ENCODE measurements at regions not wholly inside any gene's neighbourhood (a gene's known extent, or its start where the extent isn't known, plus 50 kb on each side); places are given as distances from the start of the nearest gene placed in this dataset.

GRCh38 chr1:221066351-221067001 is 187.2 kb downstream of the HLX start:
- H3K36me3 ChIP-seq (ENCODE audit: control insufficient read depth, insufficient read depth, low read length): no peaks in the 10 kb centered on the region
- no peak overlapping the region for H3K9ac ChIP-seq (ENCODE audit: low read length)
- H3K27ac ChIP-seq (ENCODE audit: low read depth, low read length): no peak overlapping the region
- H3K4me1 ChIP-seq (ENCODE audit: control insufficient read depth, insufficient read depth, low read length): no peaks in the 10 kb centered on the region
- no peaks in the 10 kb centered on the region for H3K27me3 ChIP-seq (ENCODE audit: control insufficient read depth, insufficient read depth, low read length)
- H3K4me3 ChIP-seq (ENCODE audit: low read length): no peak overlapping the region

GRCh38 chr1:221067721-221068120 is 188.5 kb downstream of the HLX start:
- no peak overlapping the region for H3K9ac ChIP-seq (ENCODE audit: low read length)
- no peaks in the 10 kb centered on the region for H3K4me1 ChIP-seq (ENCODE audit: control insufficient read depth, insufficient read depth, low read length)
- H3K27ac ChIP-seq (ENCODE audit: low read depth, low read length): no peak overlapping the region
- no peaks in the 10 kb centered on the region for H3K27me3 ChIP-seq (ENCODE audit: control insufficient read depth, insufficient read depth, low read length)
- no peaks in the 10 kb centered on the region for H3K36me3 ChIP-seq (ENCODE audit: control insufficient read depth, insufficient read depth, low read length)
- no peak overlapping the region for H3K4me3 ChIP-seq (ENCODE audit: low read length)

GRCh38 chr1:221069178-221069903 is 190.1 kb downstream of the HLX start:
- no peak overlapping the region for H3K4me3 ChIP-seq (ENCODE audit: low read length)
- no peaks in the 10 kb centered on the region for H3K4me1 ChIP-seq (ENCODE audit: control insufficient read depth, insufficient read depth, low read length)
- H3K27ac ChIP-seq (ENCODE audit: low read depth, low read length): no peak overlapping the region
- no peaks in the 10 kb centered on the region for H3K27me3 ChIP-seq (ENCODE audit: control insufficient read depth, insufficient read depth, low read length)
- no peaks in the 10 kb centered on the region for H3K36me3 ChIP-seq (ENCODE audit: control insufficient read depth, insufficient read depth, low read length)
- H3K9ac ChIP-seq (ENCODE audit: low read length): no peak overlapping the region

GRCh38 chr1:221069986-221070385 is 190.7 kb downstream of the HLX start:
- H3K27ac ChIP-seq (ENCODE audit: low read depth, low read length): no peak overlapping the region
- H3K27me3 ChIP-seq (ENCODE audit: control insufficient read depth, insufficient read depth, low read length): no peaks in the 10 kb centered on the region
- no peak overlapping the region for H3K4me3 ChIP-seq (ENCODE audit: low read length)
- no peaks in the 10 kb centered on the region for H3K36me3 ChIP-seq (ENCODE audit: control insufficient read depth, insufficient read depth, low read length)
- H3K4me1 ChIP-seq (ENCODE audit: control insufficient read depth, insufficient read depth, low read length): no peaks in the 10 kb centered on the region
- no peak overlapping the region for H3K9ac ChIP-seq (ENCODE audit: low read length)

- H3K9ac ChIP-seq (ENCODE audit: low read length): no peak overlapping the region
- no peak overlapping the region for H3K27ac ChIP-seq (ENCODE audit: low read depth, low read length)
- H3K4me3 ChIP-seq (ENCODE audit: low read length): no peak overlapping the region
- no peaks in the 10 kb centered on the region for H3K4me1 ChIP-seq (ENCODE audit: control insufficient read depth, insufficient read depth, low read length)
- H3K36me3 ChIP-seq (ENCODE audit: control insufficient read depth, insufficient read depth, low read length): no peaks in the 10 kb centered on the region
- no peaks in the 10 kb centered on the region for H3K27me3 ChIP-seq (ENCODE audit: control insufficient read depth, insufficient read depth, low read length)
Observed at GRCh38 chr1:221071777-221072176, 192.5 kb downstream of the HLX start.

- H3K4me3 ChIP-seq (ENCODE audit: low read length): no peak overlapping the region
- no peaks in the 10 kb centered on the region for H3K27me3 ChIP-seq (ENCODE audit: control insufficient read depth, insufficient read depth, low read length)
- no peaks in the 10 kb centered on the region for H3K4me1 ChIP-seq (ENCODE audit: control insufficient read depth, insufficient read depth, low read length)
- H3K27ac ChIP-seq (ENCODE audit: low read depth, low read length): no peak overlapping the region
- H3K36me3 ChIP-seq (ENCODE audit: control insufficient read depth, insufficient read depth, low read length): no peaks in the 10 kb centered on the region
- no peak overlapping the region for H3K9ac ChIP-seq (ENCODE audit: low read length)
Observed at GRCh38 chr1:221072214-221072613, 193.0 kb downstream of the HLX start.

- Histone ChIP-seq H3K27me3 (ENCODE audit: control insufficient read depth, insufficient read depth, low read length) (no peaks in the 10 kb centered on the region), H3K27ac (ENCODE audit: low read depth, low read length) (no peak overlapping the region), H3K4me3 (ENCODE audit: low read length) (no peak overlapping the region), H3K9ac (ENCODE audit: low read length) (no peak overlapping the region), H3K36me3 (ENCODE audit: control insufficient read depth, insufficient read depth, low read length) (no peaks in the 10 kb centered on the region), H3K4me1 (ENCODE audit: control insufficient read depth, insufficient read depth, low read length) (no peaks in the 10 kb centered on the region)
Observed at GRCh38 chr1:221074332-221074731, 195.1 kb downstream of the HLX start.

GRCh38 chr1:221075911-221076310 is 196.7 kb downstream of the HLX start:
- Histone ChIP-seq H3K36me3 (ENCODE audit: control insufficient read depth, insufficient read depth, low read length) (no peaks in the 10 kb centered on the region), H3K4me1 (ENCODE audit: control insufficient read depth, insufficient read depth, low read length) (no peaks in the 10 kb centered on the region), H3K27ac (ENCODE audit: low read depth, low read length) (no peak overlapping the region), H3K4me3 (ENCODE audit: low read length) (no peak overlapping the region), H3K9ac (ENCODE audit: low read length) (no peak overlapping the region), H3K27me3 (ENCODE audit: control insufficient read depth, insufficient read depth, low read length) (no peaks in the 10 kb centered on the region)

GRCh38 chr1:221076391-221076811 is 197.2 kb downstream of the HLX start:
- H3K27ac ChIP-seq (ENCODE audit: low read depth, low read length): no peak overlapping the region
- H3K27me3 ChIP-seq (ENCODE audit: control insufficient read depth, insufficient read depth, low read length): no peaks in the 10 kb centered on the region
- no peak overlapping the region for H3K4me3 ChIP-seq (ENCODE audit: low read length)
- H3K9ac ChIP-seq (ENCODE audit: low read length): no peak overlapping the region
- no peaks in the 10 kb centered on the region for H3K4me1 ChIP-seq (ENCODE audit: control insufficient read depth, insufficient read depth, low read length)
- no peaks in the 10 kb centered on the region for H3K36me3 ChIP-seq (ENCODE audit: control insufficient read depth, insufficient read depth, low read length)

- no peak overlapping the region for H3K27ac ChIP-seq (ENCODE audit: low read depth, low read length)
- H3K4me1 ChIP-seq (ENCODE audit: control insufficient read depth, insufficient read depth, low read length): no peaks in the 10 kb centered on the region
- no peaks in the 10 kb centered on the region for H3K36me3 ChIP-seq (ENCODE audit: control insufficient read depth, insufficient read depth, low read length)
- H3K4me3 ChIP-seq (ENCODE audit: low read length): no peak overlapping the region
- no peaks in the 10 kb centered on the region for H3K27me3 ChIP-seq (ENCODE audit: control insufficient read depth, insufficient read depth, low read length)
- no peak overlapping the region for H3K9ac ChIP-seq (ENCODE audit: low read length)
Observed at GRCh38 chr1:221078260-221078965, 199.2 kb downstream of the HLX start.

GRCh38 chr1:221083902-221084301 is 204.7 kb downstream of the HLX start:
- Histone ChIP-seq H3K9ac (ENCODE audit: low read length) (no peak overlapping the region), H3K27ac (ENCODE audit: low read depth, low read length) (no peak overlapping the region), H3K36me3 (ENCODE audit: control insufficient read depth, insufficient read depth, low read length) (no peaks in the 10 kb centered on the region), H3K4me1 (ENCODE audit: control insufficient read depth, insufficient read depth, low read length) (no peaks in the 10 kb centered on the region), H3K27me3 (ENCODE audit: control insufficient read depth, insufficient read depth, low read length) (no peaks in the 10 kb centered on the region), H3K4me3 (ENCODE audit: low read length) (no peak overlapping the region)

- Histone ChIP-seq H3K4me3 (ENCODE audit: low read length) (no peak overlapping the region), H3K27me3 (ENCODE audit: control insufficient read depth, insufficient read depth, low read length) (no peaks in the 10 kb centered on the region), H3K27ac (ENCODE audit: low read depth, low read length) (no peak overlapping the region), H3K4me1 (ENCODE audit: control insufficient read depth, insufficient read depth, low read length) (no peaks in the 10 kb centered on the region), H3K36me3 (ENCODE audit: control insufficient read depth, insufficient read depth, low read length) (no peaks in the 10 kb centered on the region), H3K9ac (ENCODE audit: low read length) (no peak overlapping the region)
Observed at GRCh38 chr1:221084681-221085080, 205.4 kb downstream of the HLX start.

Measured in rectal smooth muscle tissue (tissue), 1 donor.